Umbilical cord (tissue), 1 donor: ENCODE measurements at regions not wholly inside any gene's neighbourhood (a gene's known extent, or its start where the extent isn't known, plus 50 kb on each side); places are given as distances from the start of the nearest gene placed in this dataset.

ENCODE experiments used
- DNase-seq: peaks from one replicate; pipeline ENCODE4 v3.0.0-alpha.2; 2015; ENCODE audit warnings: low spot score

- DNase-seq = peak; percentile 42
These were observed 271.1 kb upstream of the KLF4 start for GRCh38 chr9:107760469-107761242.

DNA sequence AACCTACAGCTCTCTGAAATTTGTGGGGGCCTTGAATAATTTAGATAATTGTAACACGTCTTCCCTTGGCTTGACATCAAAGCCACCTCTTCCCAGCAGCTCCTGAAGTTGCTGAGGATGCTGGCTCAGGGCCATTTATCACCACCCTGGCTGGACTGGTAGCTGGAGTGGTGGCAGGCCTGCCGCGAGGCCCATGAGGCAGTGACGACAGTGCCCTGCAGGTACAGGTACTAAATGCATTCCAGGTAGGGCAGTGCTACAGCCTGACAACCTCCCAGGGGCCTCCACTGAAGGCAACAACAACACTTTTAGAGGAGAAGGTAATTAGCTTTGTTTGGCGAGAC lies 270.2 kb upstream of the KLF4 start:
- no peak for DNase-seq

DNA sequence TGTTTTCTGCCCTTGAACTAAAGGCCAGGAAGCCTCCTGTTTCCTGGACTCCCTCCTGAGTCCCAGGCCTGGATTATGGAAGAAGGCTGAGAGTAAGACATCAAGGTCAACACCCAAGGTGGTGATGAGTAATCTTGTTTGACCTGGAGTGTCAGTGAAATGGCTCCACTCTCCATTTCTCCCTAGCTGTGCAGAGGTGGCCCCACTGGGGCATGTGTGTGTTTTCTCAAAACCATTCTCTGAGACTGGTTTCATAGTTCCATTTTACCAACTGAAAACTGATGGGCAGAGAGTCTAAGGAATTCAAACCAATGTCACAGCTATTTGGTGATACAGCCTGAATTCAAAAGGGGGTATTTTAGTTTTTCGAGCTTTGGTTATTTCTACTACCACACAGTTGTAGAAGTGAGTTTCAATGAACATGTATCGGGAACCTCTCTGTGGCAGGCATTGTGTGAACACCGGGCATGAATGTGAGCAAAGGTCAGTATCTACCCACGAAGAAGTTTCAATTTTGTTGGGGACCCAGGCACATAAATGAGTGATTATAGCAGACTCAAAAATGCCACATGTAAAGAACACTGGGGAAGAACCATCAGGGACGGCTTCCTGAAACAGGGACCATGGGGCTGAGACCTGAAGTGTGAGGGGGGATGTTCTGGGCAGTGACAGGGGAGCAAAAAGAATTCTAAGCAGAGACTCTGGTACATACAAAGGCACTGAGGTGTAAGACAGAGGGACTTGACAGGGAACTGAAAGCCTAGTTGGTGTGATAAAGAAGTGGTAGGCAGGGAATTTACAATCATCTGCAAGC lies 269.6 kb upstream of the KLF4 start:
- DNase-seq = no peak

GRCh38 chr9:107756091-107756490 lies 266.5 kb upstream of the KLF4 start:
- DNase-seq = no peak

DNA sequence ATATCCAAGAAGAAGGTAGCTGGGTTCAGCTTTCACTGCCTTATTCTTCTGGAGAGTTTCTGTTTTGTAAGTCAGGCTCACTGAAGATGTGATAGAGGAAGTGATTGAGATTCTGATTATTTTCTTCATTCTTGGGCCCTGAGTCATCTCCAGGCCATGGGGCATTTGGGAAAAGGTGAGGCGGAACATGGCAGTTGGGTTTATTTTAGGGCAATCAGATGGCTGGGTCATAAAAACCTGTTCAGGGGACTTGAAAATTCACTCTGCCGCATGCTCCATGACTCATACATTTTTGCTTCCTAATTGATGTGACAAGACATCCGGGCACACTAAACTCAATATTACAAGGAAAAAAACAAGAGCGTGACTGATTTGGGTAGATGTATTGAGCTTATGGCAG lies 265.7 kb upstream of the KLF4 start:
- DNase-seq = peak; percentile 50

GRCh38 chr9:107751567-107752210 lies 262.1 kb upstream of the KLF4 start:
- DNase-seq = peak; percentile 11

DNA sequence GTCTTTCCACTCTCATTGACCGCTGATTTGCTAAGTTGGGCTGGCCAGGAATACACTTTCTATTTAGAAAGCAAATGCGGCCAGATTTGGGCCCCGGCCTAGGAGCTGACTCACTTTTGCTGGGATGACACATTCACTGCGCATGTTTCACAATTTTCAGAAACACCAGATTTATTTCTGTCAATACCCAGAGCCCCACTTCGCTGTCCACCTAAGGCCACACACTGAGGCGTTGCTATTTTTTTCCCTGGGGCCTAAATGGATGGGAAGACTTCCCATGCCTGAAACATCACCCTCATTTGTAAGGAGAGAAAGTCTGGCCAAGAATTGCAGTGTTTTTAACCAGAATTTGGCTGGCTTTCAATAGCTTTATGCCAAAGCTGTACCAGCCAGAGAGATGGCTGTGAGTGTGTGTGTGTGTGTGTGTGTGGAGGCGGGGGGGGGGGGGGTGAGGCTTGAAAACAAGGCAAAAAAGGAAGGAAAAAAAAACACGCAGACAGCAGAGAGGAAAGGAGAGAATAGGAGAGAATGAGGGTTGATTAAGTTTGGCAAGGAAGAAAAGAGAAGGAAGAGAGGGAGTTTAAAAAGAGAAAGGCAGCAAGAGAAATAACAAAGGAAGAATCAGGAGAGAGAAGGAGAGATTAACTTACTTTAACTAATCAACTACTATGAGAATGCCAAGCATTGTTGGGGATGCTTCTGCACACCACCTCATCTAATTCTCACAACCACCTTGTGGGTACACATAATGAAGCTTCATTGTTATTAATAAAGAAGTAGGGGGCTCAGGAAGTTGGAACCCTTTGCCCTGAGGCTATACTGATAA lies 261.4 kb upstream of the KLF4 start:
- DNase-seq = peak; percentile 96

DNA sequence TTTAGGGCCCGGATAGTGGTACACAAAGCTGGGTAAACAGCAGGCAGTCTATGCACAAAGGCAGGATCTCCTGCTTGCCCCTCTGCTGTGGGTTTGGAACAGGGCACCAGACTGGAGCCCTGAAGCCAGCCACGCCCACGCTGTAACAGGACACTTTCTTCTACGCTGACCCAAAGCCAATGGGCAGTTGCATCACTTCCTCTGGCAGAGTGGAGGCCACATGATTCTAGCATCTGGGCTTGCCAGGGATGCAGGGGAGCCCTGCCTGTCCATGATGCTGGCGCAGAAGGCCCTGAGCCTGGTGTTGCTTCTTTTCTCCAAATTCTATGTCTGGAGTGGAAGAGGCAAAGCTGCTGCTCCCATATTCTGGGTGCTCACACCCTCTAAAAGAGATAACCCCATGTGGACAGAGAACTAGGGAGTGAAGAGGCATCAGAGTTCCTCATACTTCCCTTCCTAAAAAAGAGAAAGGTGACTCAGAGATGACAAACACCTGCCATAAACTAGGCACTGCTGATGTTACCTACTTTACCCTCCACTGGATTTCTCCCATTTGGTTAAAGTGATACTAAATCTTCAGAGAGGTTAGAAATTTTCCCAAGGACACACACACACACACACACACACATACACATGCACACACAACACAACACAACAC lies 260.3 kb upstream of the KLF4 start:
- peak; percentile 80 for DNase-seq

- no peak for DNase-seq
These were observed 255.3 kb upstream of the KLF4 start for GRCh38 chr9:107744873-107745272.

DNA sequence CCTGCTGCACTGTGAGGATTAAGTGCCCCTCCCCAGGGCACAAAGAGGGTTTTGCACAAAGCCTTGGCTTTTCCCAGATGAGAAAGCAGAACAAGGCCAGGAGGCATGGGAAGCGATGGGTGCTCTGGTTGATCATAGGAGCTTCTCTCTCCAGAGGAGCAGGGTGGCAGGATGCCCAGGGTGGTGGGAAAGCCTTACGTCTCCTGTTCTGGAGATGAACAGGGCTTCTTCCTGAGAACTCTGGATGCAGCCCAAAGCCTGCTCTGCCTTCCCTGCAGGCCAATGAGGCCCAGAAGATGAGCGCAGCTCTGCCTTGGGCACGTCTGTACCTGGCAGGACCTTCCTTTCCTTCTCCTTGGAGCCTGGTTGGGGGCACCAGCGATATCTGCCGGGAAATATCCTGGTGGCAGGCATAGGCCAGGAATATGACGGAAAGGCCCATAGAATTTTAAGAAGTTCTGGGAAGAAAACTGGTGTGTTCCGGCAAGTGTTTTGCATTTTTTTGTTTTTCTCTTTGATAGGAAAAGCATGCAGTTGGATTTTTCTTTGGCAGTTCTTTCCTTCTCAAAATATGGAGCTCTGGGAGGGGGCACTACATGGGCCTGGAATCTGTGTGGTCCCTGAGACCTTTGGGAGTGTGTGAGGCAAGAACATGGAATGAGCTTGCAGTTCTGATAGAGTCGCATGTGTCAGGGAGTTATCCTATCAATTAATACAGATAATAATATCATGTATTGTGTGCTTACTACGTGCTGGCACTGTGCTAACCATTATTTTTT lies 253.2 kb upstream of the KLF4 start:
- peak; percentile 53 for DNase-seq

DNA sequence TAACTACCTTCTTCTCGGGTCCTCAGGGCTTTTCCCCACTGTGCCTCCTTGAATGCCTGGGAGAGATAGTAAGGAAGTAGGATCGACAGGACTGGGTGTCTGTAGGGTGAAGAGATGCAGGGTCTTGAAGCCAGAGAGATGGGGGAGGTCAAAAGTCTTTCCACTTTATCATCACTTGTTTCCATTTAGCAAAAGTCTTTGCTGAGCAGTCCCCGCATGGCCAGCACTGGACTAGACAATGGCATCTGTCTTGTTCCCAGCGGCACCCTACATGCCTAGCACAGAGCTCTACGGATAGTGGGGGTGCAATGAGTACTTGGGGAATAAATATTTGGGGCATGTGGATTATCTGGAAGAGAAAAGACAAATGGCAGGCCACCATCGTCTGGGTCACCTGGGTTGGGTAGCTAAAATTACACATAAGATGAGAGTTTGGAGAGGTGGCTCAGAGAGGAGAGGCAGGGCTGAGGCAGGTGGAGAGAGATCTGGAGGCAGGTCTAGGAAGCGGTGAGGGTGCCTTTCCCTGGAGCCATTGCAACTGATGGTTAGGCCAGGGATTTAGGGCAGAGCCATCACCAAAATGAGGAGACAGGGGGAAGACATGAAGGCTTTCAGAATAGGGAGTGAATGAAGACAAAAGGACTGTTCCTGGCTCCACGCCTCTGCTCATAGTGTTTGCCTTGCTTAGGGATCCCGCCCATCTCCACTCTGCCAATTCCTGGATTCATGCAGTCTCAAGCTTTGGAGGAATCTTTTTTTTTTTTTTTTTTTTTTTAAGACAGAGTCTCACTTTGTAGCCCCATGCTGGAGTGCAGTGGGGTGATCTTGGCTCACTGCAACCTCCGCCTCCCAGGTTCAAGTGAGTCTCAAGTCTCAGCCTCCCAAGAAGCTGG lies 250.8 kb upstream of the KLF4 start:
- DNase-seq = peak; percentile 75

DNA sequence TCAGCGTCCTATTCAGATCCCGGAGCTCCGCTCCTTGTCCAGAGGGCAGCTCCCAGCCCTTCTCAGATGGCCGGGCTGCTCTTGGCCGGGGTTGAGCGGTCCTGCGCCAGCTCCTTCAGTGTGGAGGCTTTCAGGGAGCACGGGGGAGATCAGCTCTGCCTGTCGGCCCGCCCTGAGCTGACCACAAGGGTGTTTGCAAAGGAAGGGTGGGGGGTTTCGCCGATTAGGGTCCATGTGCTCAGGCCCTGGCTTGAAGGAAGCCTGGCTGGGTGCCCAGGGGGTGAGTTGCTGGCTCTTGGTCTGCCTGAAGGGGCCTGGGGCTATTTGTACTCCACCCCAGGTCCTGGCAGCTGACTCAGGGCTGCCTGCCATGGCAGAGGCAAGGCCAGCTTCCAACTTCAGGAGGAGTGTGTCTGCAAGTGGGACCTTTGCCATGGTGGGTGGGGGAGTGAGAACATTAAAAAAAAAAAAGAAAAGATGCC lies 250.1 kb upstream of the KLF4 start:
- peak; percentile 45 for DNase-seq

DNA sequence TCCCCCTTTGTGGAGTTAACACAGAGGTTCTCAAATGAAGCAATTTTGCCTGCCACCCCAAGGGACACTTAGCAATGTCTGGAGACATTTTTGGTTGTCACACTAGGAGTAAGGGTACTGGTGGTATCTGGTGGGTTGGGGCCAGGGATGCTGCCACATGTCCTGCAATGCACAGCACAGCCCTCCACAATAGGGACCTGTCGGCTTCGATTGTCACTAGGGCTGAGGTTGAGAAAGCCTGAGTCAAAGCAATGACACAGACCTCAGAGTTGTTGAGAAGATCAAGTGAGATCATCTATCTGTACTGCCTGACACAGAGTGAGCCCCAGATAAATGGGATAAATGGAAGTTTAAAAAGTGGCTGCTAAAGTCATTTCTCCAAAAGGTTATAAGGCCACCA lies 249.2 kb upstream of the KLF4 start:
- DNase-seq = peak; percentile 42

DNA sequence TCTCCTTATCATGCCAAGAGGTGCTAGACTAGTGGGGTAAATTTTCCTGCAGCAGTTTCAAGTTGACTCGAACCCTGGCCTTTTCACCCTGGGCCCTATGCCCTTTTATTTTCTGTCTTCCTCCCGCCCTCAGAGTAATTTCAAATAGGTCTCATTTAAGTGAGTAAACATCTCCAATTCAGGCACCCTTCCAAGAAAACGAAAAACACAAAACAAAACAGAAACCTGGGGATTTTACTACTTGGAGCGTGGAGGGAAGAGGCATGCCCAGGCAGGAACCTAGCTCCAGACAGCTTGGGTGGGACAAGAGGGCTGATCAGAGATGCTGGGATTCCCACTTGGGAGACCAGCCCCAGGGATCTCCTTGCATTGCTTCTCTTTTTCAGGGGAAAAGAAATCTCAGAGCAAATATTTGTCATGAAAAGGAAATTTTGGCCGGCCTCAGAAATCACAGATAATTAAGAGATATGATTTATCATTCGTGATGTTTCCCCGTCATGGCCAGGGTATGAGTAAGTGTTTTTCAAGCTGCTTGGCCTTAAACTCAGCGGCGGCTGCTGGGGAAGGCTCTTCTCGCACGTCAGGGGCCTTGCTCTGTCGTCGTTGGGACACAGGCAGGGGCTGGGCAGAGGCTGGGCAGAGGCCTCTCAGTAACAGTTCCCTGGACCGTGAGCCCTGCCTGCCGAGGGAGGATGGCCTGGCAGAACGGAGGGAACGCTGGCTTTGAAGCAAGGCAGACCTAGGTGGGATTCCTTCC lies 248.6 kb upstream of the KLF4 start:
- DNase-seq = peak; percentile 71

- DNase-seq = no peak
These were observed 248.0 kb upstream of the KLF4 start for GRCh38 chr9:107737610-107737986.

DNA sequence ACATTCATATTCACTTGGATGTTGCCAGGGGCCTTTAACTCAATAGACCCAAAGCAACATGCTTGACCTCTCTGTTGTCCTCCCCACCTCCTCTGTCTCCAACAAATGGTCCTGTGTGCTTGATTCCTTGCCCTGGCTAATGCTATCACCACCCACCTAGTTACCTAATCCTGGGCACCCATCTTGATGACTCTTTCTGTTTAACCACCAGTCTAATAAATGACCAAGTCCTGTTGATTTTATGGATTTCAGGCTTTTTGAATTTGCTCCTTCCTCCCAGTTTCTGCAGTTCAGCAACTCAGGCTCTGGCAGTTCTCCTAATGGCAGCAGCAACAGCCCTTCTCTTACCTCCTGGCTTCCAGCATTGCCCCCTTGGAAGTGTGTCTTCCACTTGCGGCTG lies 246.3 kb upstream of the KLF4 start:
- DNase-seq = no peak

DNA sequence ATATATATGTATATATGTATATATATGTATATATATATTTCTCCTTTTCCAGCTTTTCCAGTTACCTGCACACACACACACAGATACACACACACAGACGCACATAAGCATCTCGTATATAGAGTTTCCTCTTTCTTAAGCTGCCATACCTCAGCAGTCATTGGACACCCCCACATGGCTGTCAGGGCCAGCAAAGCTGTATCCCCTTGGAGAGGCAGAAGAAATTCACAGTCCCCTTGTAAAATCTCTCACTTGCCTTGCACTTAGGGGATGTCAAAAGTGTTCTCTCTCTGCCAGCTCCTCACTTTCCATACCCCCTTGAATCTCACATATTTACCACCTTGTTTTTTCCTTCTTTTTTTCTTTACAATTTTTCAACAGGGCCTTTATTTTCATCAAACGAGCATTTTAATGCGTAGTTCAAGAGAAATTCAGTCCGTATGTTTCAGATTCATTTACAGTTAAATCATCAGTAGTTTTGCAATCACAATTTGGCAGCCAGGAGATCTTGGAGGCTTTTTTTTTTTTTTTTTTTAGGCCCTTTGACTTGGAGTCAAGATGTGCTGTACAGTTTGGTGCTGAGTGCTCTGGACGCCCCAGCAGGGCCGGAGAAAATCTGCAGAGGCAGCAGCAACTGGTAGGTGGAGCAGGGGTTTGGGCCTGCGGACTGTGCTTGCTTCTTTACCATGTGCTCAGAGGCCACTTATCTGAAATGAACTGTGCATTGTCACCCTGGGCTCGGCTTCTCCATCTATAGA lies 244.9 kb upstream of the KLF4 start:
- peak; percentile 95 for DNase-seq

GRCh38 chr9:107733523-107733894 lies 243.9 kb upstream of the KLF4 start:
- peak; percentile 17 for DNase-seq
